HS-5 (cell line): ENCODE measurements at regions not wholly inside any gene's neighbourhood (a gene's known extent, or its start where the extent isn't known, plus 50 kb on each side); places are given as distances from the start of the nearest gene placed in this dataset.
"Not testable (repeated sequence)": the region's sequence is repeated elsewhere in the genome, so short reads cannot be mapped to it uniquely, and the experiment has no call there.

Source experiments
- DNase-seq: peaks from one replicate; pipeline ENCODE4 v3.0.0-alpha.2; 2012; ENCODE audit warnings: low read depth

DNA sequence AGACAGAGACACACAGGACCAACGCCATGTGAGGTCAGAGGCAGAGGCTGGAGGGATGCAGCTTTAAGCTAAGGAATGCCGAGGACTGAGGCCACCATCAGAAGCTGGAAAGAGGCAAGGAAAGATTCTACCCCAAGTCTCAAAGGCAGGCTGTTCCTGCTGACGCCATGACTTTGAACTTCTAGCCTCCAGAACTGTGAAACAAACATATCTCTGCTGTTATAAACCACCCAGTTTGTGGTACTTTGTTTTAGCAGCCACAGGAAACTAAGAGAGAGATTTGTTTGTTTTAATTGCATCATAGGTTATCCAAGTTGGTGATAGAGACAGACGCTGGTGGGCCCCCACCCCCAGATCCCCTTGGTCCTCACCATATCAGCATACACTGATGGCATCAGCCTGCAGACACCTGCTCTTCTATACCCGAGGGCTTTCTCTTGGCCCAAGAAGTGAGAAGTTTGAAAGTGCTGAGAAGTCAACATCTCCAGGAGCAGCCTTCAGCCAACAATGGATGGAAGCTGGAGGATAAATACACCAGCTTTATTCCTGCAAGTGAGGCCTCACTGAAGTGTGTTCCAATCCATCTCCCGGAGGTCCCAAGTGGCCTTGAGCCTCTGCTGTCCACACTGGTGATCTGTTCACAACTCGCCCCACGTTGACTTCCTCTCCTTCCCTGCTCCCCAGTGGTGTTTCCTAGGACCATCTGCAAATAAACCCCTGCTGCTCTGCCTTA is 154.7 kb downstream of the BTBD3 start:
- no peak for DNase-seq

GRCh38 chr20:12072954-12073264 is 155.2 kb downstream of the BTBD3 start:
- no peak for DNase-seq

- DNase-seq: no peak
These were observed 156.5 kb downstream of the BTBD3 start for GRCh38 chr20:12074111-12074655.

DNA sequence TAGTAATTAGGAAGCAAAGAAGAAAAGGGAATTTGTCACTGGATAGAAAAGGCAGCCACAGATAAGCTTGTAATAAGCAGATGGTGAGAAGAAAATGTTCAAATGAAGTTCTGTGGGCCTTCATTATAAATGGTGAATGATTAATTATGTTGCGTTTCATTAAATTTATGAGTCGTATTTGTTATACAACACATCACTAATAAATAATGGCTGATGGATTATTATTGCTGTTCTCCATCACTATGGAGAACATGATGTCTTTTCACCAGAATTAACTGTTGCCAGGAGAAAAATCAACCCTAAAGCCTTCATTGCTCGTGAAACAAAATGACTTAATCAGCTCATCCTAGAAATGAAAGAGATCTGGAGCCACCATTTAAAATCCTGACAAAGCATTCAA is 158.5 kb downstream of the BTBD3 start:
- no peak for DNase-seq

DNA sequence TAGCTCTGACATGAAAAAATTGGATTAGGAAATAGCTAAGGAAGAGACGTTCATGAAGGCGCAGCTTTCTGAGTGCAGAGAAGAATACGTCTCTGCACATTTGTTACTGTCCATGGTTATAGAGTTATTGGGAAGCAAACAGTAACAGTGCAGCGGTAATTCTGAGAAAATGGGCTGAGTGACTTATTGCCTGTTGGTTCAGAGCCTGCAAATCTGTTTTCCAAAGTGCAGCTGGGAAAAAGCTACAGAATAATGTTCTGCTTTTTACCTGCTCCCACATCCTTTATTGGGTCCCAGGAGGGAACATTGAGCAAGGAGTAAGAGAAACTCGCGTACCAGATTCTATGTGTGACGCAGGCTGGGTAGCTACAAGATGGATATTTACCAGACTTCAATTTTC is 160.2 kb downstream of the BTBD3 start:
- DNase-seq: no peak

DNA sequence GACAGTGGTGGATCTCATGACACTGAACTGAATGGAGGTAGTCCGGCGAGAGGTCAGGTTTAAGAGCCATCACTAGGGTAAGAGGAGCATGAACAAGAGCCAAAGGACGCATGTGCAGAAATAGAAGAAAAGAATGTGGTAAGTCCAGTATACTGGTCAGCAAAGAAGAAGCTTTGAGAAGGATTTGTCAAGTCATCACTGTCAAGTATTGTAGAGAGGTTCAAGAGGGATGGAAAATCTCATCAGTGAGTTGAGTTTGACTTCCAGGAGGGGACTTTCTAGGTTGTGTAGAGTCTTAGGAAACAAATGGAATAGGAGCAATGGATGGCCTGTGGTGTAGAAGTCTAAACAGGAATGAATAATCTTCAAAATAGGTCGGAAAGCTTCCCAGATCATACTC is 161.8 kb downstream of the BTBD3 start:
- no peak for DNase-seq

DNA sequence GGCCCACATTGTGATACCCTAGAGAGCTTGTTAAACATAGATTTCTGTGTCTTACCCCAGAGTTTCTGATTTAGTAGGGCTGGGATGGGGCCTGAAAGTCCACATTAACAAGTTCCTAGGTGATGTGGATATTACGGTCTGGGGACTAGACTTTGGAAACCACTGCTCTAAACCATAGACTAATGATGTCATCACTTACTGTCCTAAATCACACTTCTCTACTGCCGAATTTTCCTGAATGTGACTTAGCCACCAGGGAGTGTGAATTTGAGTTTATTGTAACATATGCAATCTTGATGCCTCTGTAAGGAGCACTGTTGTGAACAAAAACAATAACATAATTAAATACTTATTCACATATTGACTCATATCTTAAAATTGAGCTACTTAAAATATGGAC is 165.6 kb downstream of the BTBD3 start:
- no peak for DNase-seq

DNA sequence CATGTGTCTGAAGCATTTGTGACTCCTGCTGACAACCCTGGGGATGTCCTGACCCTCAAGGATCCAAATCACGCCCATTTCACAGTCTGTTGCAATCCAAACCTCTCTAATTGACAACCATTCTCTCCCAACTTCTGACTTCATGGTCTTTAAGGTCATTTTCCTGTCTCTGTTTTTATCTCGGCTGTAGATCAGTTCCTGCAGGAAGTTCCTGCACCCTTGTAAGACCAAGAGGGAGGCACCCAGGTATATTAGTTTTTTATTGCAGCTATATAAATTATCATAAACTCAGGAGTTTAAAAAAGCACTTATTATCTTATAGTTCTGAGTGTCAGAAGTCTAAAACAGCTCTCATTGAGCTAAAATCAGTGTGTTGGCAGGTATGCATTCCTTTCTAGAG is 166.8 kb downstream of the BTBD3 start:
- DNase-seq: no peak

GRCh38 chr20:12086359-12086758 is 168.7 kb downstream of the BTBD3 start:
- DNase-seq: no peak

DNA sequence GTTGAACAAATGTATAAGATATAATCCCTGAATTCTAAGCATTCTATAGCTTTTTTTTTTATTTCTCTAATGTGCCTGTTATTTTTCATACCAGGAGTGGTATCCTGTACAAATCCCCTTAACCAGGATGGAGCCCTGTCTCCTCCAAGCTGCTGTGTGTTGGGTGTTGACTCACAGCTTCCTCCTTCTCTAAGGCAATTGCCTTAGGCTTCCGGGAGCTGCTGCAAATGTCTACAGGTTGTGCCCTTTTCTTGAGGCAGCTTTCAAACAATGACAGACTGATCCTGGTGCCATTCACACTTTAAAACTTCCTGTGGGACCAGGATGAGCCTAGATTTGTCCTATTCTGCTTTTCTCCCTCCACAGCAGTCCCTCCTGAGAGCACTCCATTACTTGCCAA is 173.2 kb downstream of the BTBD3 start:
- DNase-seq: no peak

- DNase-seq: no peak
These were observed 175.5 kb downstream of the BTBD3 start for GRCh38 chr20:12093057-12093796.

DNA sequence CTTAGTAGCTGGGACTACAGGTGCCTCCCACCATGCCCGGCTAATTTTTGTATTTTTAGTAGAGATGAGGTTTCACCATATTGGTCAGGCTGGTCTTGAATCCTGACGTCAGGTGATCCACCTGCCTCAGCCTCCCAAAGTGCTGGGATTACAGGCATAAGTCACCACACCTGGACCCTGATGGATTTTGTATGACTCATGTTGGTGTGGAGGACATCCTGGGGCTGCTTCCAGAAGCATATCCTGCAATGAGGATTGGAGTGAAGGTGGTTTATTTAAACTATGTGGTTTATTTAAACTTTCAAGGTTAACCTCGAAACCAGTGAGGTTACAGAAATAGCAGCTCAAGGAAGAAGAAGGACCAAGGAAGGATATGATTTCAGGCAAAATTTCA is 176.1 kb downstream of the BTBD3 start:
- not testable (repeated sequence) for DNase-seq

- no peak for DNase-seq
These were observed 177.7 kb downstream of the BTBD3 start for GRCh38 chr20:12095180-12095920.

DNA sequence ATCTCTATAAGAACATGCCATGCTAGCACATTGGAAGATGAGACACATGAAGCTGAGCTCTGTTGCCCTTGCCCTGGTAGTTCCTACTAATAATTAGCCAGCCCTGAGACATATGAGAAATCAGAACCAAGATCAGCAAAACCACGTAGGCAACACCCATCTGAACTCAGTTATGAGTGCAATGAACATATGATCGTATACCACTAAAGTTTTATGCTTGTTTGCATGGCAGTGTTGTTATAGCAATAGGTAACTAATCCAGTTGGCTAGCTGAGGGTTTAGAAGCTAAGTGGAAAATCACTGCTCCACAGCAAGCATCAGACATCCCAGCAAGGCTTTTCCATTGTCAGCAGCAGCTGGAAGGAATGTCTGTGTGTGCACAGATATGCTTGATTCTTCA is 180.7 kb downstream of the BTBD3 start:
- no peak for DNase-seq

- DNase-seq: no peak
These were observed 191.2 kb downstream of the BTBD3 start for GRCh38 chr20:12108846-12109245.

DNA sequence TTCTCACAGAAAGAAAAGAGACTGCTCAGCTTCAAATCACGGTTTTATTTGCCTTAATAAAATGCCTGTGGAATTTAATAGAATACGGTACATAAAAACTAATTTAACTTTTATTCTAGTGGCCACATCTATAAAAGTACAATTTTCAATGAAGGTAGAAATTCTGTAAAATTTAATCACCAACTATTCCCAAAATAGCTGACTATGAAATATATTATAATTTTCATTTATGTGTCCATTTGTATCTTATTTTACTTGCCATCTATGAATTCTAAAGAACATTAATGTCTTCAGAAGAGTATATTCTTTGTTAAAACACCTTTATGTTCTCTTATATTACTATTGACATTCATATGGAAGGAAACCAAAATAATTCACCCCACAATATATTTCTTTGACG is 192.6 kb downstream of the BTBD3 start:
- no peak for DNase-seq

DNA sequence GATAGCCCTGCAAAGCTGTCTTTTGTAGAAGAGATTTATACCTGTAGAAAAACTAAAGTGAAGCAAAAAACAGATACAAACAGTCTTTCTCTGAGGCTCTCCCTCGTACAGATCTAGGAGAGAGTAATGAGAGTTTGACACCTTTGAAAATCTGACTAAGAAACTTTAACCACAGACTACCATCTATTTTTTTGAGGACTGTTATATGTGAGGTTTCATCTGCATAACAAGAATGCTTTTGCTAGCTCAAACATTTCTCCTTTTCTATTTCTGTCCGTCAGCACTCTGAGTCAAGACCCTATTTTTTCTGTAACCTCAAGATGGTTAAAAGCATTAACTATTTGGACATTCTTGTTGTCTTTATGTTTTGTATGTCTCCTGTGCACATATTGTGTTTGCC is 193.0 kb downstream of the BTBD3 start:
- DNase-seq: no peak

DNA sequence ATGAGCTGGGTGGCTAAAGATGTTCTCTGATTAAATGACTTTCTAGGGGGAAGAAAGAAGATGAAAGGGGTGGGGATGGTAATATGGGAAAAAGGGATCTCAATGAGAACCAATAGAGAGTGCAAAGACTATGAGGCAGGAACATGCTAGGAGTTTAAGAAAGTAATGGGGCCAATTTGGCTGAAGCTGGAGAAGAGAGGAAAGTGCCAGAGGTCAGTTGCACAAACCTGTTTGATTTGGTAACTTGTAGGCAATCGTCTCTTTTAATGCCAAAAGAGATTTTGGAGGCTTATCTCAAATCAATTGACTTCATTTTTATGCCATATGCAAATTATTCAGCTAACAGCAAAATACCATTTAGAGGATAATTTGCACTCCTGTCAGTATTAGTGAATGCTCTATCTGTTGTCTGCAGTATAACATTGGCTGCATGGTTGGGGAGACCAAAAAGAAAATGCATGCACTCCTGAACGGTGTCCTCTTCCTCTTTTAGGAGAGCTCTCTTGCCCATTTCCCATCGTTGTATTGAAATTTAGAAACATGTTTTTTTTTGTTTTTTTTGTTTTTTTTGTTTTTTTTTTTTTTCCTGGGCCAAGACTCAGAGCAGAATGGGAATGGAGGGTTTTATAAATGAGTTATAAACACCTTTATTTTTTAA is 193.9 kb downstream of the BTBD3 start:
- DNase-seq: no peak

- DNase-seq: no peak
These were observed 194.4 kb downstream of the BTBD3 start for GRCh38 chr20:12112089-12112474.

DNA sequence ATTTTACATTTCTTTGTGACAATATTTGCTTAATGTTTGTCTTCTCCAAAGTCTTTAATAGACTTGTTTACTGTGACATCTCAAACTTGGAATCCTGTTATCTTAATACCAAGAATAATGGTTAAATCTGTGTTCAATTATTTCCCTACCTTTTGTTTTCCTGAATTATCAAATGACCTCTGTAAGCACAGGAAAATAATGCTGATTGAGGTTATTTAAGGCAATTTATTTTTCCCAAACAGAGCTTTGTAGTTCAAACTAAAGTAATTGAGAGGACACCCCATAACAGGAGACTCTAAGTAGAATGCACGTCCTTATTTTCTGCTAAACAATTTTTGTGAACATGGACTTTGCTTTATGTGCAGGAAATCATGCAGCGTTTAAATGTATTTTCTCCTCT is 195.0 kb downstream of the BTBD3 start:
- no peak for DNase-seq

GRCh38 chr20:12113075-12113467 is 195.4 kb downstream of the BTBD3 start:
- no peak for DNase-seq
